Right lobe of liver (tissue), 4 donors: ENCODE measurements at regions not wholly inside any gene's neighbourhood (a gene's known extent, or its start where the extent isn't known, plus 50 kb on each side); places are given as distances from the start of the nearest gene placed in this dataset.

Experiments used
- POLR2A ChIP-seq: fragments of 450-650 bp; IDR thresholded peaks from one replicate; pipeline ENCODE4 v1.6.1; 2017; ENCODE audit warnings: antibody characterized with exemption, mild to moderate bottlenecking
- TF ChIP-seq, protein P1 (sequence below), 4 donors: fragments of 200-600 bp in 3 of 4; fragments of 450-650 bp in 1 of 4; IDR thresholded peaks; one replicate each; pipeline versions ENCODE4 v1.5.1 to v1.8.0; 2016 to 2022; ENCODE audit warnings: antibody characterized with exemption in 4 of 4, mild to moderate bottlenecking in 2 of 4
- donor health status: DM: no; HTN: no; CAD: no.
- donor health status: DM: no; HTN: no; CAD: no.
- donor health status: DM: no; HTN: yes; CAD: no.

DNA sequence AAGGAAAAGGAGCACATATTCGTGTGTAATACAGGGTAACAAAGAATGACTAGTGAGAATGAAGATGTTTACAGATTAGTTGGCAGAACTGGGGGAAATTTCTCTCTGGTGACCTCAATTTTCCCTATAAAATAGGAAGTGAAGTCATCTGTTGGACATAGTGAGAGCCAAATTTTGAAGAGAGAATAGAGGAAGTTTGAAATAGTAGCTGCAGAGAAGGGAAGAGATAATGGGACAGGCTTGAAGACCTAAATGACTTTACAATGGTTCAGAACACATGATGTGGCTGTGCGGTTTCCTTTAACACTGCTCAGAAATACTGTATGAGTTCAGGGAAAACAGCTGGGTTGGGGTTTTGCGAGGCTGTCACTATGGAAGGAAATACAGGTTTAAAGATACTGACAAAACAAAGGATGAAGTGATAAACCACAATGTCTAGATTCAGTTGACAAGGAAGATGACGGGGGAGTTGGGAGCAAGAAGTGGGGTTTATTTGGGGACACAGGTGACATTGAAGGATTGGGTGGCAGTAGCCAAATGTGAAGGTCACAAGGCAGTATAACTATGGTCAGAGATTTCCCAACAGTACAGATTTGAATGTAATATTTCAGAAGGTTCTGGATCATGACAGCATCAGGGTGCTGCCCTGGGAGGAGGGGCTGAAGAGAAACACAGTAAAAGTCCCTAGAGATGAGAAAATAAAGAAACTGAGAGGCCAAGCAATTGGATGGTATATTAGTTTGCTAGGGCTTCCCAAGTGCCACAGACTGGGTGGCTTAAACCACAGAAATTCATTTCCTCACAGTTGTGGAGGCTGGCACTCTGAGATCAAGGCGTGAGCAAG is 82.6 kb upstream of the TANK start:
- TF ChIP-seq, protein P1, sequence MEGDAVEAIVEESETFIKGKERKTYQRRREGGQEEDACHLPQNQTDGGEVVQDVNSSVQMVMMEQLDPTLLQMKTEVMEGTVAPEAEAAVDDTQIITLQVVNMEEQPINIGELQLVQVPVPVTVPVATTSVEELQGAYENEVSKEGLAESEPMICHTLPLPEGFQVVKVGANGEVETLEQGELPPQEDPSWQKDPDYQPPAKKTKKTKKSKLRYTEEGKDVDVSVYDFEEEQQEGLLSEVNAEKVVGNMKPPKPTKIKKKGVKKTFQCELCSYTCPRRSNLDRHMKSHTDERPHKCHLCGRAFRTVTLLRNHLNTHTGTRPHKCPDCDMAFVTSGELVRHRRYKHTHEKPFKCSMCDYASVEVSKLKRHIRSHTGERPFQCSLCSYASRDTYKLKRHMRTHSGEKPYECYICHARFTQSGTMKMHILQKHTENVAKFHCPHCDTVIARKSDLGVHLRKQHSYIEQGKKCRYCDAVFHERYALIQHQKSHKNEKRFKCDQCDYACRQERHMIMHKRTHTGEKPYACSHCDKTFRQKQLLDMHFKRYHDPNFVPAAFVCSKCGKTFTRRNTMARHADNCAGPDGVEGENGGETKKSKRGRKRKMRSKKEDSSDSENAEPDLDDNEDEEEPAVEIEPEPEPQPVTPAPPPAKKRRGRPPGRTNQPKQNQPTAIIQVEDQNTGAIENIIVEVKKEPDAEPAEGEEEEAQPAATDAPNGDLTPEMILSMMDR (IDR thresholded peaks at IDR 0.05): no peak
- TF ChIP-seq POLR2A: no peak
